ENCODE measurements at regions not wholly inside any gene's neighbourhood (a gene's known extent, or its start where the extent isn't known, plus 50 kb on each side); places are given as distances from the start of the nearest gene placed in this dataset.
A peak's percentile ranks its signal among the peaks of the same experiment; 100 is the strongest.

- Histone ChIP-seq H3K4me2 (no peak overlapping the region), H3K4me1 (peaks cover 4% of the 10 kb centered on the region), H3K27ac (no peak overlapping the region), H3F3A (ENCODE audit: low read depth) (no peaks in the 10 kb centered on the region), H2AFZ (replicated peaks) (peak overlapping the region; percentile 28), H3K9ac (no peak overlapping the region), H3K36me3 (no peaks in the 10 kb centered on the region), H4K20me1 (ENCODE audit: low read depth) (no peaks in the 10 kb centered on the region), H3K79me2 (ENCODE audit: low read depth) (no peaks in the 10 kb centered on the region), H3K4me3 (no peak overlapping the region), H3K9me3 (ENCODE audit: low read depth) (no peaks in the 10 kb centered on the region), H3K27me3 (no peaks in the 10 kb centered on the region)
- H3K36me3 Mint-ChIP-seq = no peaks in the 10 kb centered on the region
- H3K9me3 Mint-ChIP-seq = peaks cover 29% of the 10 kb centered on the region
- H3K27ac Mint-ChIP-seq = no peak overlapping the region
- H3K4me3 Mint-ChIP-seq = no peak overlapping the region
- H3K4me1 Mint-ChIP-seq = peaks cover 17% of the 10 kb centered on the region
- peaks cover 7% of the 10 kb centered on the region for H3K27me3 Mint-ChIP-seq (ENCODE audit: insufficient read depth, low read depth)
- no peak for DNase-seq (ENCODE audit: low spot score)
- TF ChIP-seq EZH2 (IDR thresholded peaks at IDR 0.05) (no peak), CTCF (IDR thresholded peaks at IDR 0.05) (no peak), EZH2phosphoT487 (IDR thresholded peaks at IDR 0.05) (no peak)
These were observed 105.0 kb upstream of the PITRM1 start for GRCh38 chr10:3277566-3277965.

GRCh38 chr10:3274414-3274813 lies 101.8 kb upstream of the PITRM1 start:
- Mint-ChIP-seq H3K9me3 (peaks cover 29% of the 10 kb centered on the region), H3K36me3 (no peaks in the 10 kb centered on the region), H3K27ac (peak overlapping the region; percentile 81), H3K27me3 (ENCODE audit: insufficient read depth, low read depth) (peaks cover 7% of the 10 kb centered on the region), H3K4me3 (no peak overlapping the region), H3K4me1 (peaks cover 47% of the 10 kb centered on the region)
- no peak overlapping the region for H3K4me3 ChIP-seq
- no peaks in the 10 kb centered on the region for H3K9me3 ChIP-seq (ENCODE audit: low read depth)
- H3K79me2 ChIP-seq (ENCODE audit: low read depth) = no peaks in the 10 kb centered on the region
- H3K9ac ChIP-seq = no peak overlapping the region
- peaks cover 17% of the 10 kb centered on the region for H3K4me1 ChIP-seq
- H3K27ac ChIP-seq = no peak overlapping the region
- no peaks in the 10 kb centered on the region for H3K27me3 ChIP-seq
- H4K20me1 ChIP-seq (ENCODE audit: low read depth) = no peaks in the 10 kb centered on the region
- TF ChIP-seq EZH2 (IDR thresholded peaks at IDR 0.05) (no peak), CTCF (IDR thresholded peaks at IDR 0.05) (no peak), EZH2phosphoT487 (IDR thresholded peaks at IDR 0.05) (no peak)
- no peak for DNase-seq (ENCODE audit: low spot score)
- H3K4me2 ChIP-seq = no peak overlapping the region
- H2AFZ ChIP-seq (replicated peaks) = no peak overlapping the region
- H3K36me3 ChIP-seq = no peaks in the 10 kb centered on the region
- no peaks in the 10 kb centered on the region for H3F3A ChIP-seq (ENCODE audit: low read depth)

- no peak for TF ChIP-seq CTCF (IDR thresholded peaks at IDR 0.05)
- no peak for TF ChIP-seq EZH2 (IDR thresholded peaks at IDR 0.05)
- TF ChIP-seq EZH2phosphoT487 (IDR thresholded peaks at IDR 0.05) = no peak
- Mint-ChIP-seq H3K27ac (peak overlapping the region; percentile 81), H3K4me3 (no peak overlapping the region)
These were observed 101.4 kb upstream of the PITRM1 start for GRCh38 chr10:3273966-3274365.

More at GRCh38 chr10:3273966-3274365, 101.4 kb upstream of the PITRM1 start:
- Histone ChIP-seq H4K20me1 (ENCODE audit: low read depth) (no peaks in the 10 kb centered on the region), H3K4me1 (peaks cover 17% of the 10 kb centered on the region), H3K9ac (no peak overlapping the region), H3K27ac (no peak overlapping the region), H3K4me3 (no peak overlapping the region), H3K9me3 (ENCODE audit: low read depth) (no peaks in the 10 kb centered on the region), H3K79me2 (ENCODE audit: low read depth) (no peaks in the 10 kb centered on the region), H3K27me3 (no peaks in the 10 kb centered on the region), H3K36me3 (no peaks in the 10 kb centered on the region), H3K4me2 (no peak overlapping the region), H2AFZ (replicated peaks) (no peak overlapping the region), H3F3A (ENCODE audit: low read depth) (no peaks in the 10 kb centered on the region)
- Mint-ChIP-seq H3K9me3 (peaks cover 29% of the 10 kb centered on the region), H3K36me3 (no peaks in the 10 kb centered on the region), H3K4me1 (peaks cover 51% of the 10 kb centered on the region), H3K27me3 (ENCODE audit: insufficient read depth, low read depth) (peaks cover 7% of the 10 kb centered on the region)
- no peak for DNase-seq (ENCODE audit: low spot score)

Measured in neural progenitor cell (in vitro differentiated cells).